HG03135 (cell line): ENCODE measurements at regions not wholly inside any gene's neighbourhood (a gene's known extent, or its start where the extent isn't known, plus 50 kb on each side); places are given as distances from the start of the nearest gene placed in this dataset.
A peak's percentile ranks its signal among the peaks of the same experiment; 100 is the strongest.
"Not testable (repeated sequence)": the region's sequence is repeated elsewhere in the genome, so short reads cannot be mapped to it uniquely, and the experiment has no call there.

Source experiments
- ATAC-seq: cut with Tn5 transposase; IDR thresholded peaks from one replicate; pipeline ENCODE4 v1.9.1; 2021; ENCODE audit warnings: mild to moderate bottlenecking, moderate library complexity; ENCODE audit not compliant: unreplicated experiment

GRCh38 chr2:186354160-186354559, 131.9 kb upstream of the ZC3H15 start:
- ATAC-seq = not testable (repeated sequence)

- no peak for ATAC-seq
Measured at GRCh38 chr2:186365406-186365805, 120.7 kb upstream of the ZC3H15 start.

GRCh38 chr2:186379052-186379451, 107.0 kb upstream of the ZC3H15 start:
- ATAC-seq = no peak

GRCh38 chr2:186380805-186381204, 105.3 kb upstream of the ZC3H15 start:
- no peak for ATAC-seq

- ATAC-seq = no peak
Measured at GRCh38 chr2:186381573-186381972, 104.5 kb upstream of the ZC3H15 start.

GRCh38 chr2:186382932-186383331, 103.1 kb upstream of the ZC3H15 start:
- no peak for ATAC-seq

GRCh38 chr2:186384226-186384625, 101.8 kb upstream of the ZC3H15 start:
- ATAC-seq = no peak

- not testable (repeated sequence) for ATAC-seq
Measured at GRCh38 chr2:186385638-186386201, 100.3 kb upstream of the ZC3H15 start.

- no peak for ATAC-seq
Measured at GRCh38 chr2:186399082-186399644, 86.9 kb upstream of the ZC3H15 start.

GRCh38 chr2:186405842-186406241, 80.2 kb upstream of the ZC3H15 start:
- ATAC-seq = no peak

- no peak for ATAC-seq
Measured at GRCh38 chr2:186407611-186408010, 78.4 kb upstream of the ZC3H15 start.

GRCh38 chr2:186410802-186411201, 75.3 kb upstream of the ZC3H15 start:
- no peak for ATAC-seq

GRCh38 chr2:186422226-186422625, 63.8 kb upstream of the ZC3H15 start:
- ATAC-seq = no peak

GRCh38 chr2:186423481-186423880, 62.6 kb upstream of the ZC3H15 start:
- ATAC-seq = no peak

- ATAC-seq = no peak
Measured at GRCh38 chr2:186424265-186424664, 61.8 kb upstream of the ZC3H15 start.

GRCh38 chr2:186425576-186425975, 60.5 kb upstream of the ZC3H15 start:
- ATAC-seq = no peak

- peak; percentile 91 for ATAC-seq
Measured at GRCh38 chr2:186426153-186427016, 59.7 kb upstream of the ZC3H15 start.

GRCh38 chr2:186427017-186427350, 59.1 kb upstream of the ZC3H15 start:
- peak; percentile 24 for ATAC-seq

GRCh38 chr2:186427970-186428369, 58.1 kb upstream of the ZC3H15 start:
- ATAC-seq = no peak

- no peak for ATAC-seq
Measured at GRCh38 chr2:186429104-186429503, 57.0 kb upstream of the ZC3H15 start.

GRCh38 chr2:186431306-186431705, 54.8 kb upstream of the ZC3H15 start:
- ATAC-seq = no peak

- ATAC-seq = no peak
Measured at GRCh38 chr2:186433040-186433439, 53.0 kb upstream of the ZC3H15 start.
